ENCODE measurements at regions not wholly inside any gene's neighbourhood (a gene's known extent, or its start where the extent isn't known, plus 50 kb on each side); places are given as distances from the start of the nearest gene placed in this dataset.

DNA sequence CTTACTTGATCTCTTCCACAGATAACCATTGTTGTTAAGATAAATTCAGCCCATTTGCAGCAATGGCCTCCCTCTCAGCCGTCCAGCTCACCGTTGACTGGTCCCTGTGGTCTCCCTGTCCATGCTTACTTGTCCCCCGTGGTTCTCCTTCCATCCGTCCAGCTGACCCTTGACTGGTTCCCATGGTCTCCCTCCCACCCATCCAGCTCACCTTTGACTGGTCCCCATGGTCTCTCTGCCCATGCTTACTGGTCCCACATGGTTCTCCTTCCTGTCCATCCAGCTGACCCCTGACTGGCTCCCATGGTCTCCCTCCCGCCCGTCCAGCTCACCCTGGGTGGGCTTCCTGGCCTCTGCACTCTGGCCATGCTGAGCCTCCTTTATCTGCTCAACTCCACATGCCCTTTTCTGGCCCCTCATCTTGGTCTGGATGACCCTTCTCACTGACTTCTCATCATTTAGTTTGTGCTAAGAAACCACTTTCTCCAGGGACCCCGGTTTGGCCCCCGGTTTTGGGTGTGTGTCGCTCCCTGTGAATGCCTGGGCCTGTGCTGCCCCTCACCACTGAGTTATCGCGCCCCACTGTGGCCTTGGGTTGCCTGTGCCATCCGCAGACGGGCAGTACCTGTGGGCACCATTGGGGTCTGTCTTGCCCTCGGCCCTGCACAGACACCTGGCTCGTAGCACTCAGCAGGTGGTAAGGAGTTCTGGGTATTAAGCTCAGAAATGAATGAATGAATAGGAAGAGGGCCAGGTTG lies 146.4 kb downstream of the ERMARD start:
- no peak overlapping the region for H3K9ac ChIP-seq (ENCODE audit: insufficient read length, low read depth)
- DNase-seq (ENCODE audit: low read depth, low spot score) = no peak
- H3K4me3 ChIP-seq (ENCODE audit: insufficient read length, low read depth) = no peak overlapping the region
- no peaks in the 10 kb centered on the region for H3K36me3 ChIP-seq (ENCODE audit: insufficient read depth, insufficient read length, low read length)
- H3K9me3 ChIP-seq (ENCODE audit: insufficient read depth, low read length) = no peaks in the 10 kb centered on the region
- H3K4me1 ChIP-seq (ENCODE audit: insufficient read depth, insufficient read length) = no peaks in the 10 kb centered on the region
- TF ChIP-seq SUZ12 (IDR thresholded peaks at IDR 0.05; ENCODE audit: extremely low read depth, insufficient read depth, insufficient read length) (no peak), YY1 (IDR thresholded peaks at IDR 0.05; ENCODE audit: insufficient read depth, insufficient read length) (no peak), ZNF274 (IDR thresholded peaks at IDR 0.05; ENCODE audit: low read depth, low read length) (no peak)
- no peaks in the 10 kb centered on the region for H3K27me3 ChIP-seq (ENCODE audit: insufficient read depth, insufficient read length)

DNA sequence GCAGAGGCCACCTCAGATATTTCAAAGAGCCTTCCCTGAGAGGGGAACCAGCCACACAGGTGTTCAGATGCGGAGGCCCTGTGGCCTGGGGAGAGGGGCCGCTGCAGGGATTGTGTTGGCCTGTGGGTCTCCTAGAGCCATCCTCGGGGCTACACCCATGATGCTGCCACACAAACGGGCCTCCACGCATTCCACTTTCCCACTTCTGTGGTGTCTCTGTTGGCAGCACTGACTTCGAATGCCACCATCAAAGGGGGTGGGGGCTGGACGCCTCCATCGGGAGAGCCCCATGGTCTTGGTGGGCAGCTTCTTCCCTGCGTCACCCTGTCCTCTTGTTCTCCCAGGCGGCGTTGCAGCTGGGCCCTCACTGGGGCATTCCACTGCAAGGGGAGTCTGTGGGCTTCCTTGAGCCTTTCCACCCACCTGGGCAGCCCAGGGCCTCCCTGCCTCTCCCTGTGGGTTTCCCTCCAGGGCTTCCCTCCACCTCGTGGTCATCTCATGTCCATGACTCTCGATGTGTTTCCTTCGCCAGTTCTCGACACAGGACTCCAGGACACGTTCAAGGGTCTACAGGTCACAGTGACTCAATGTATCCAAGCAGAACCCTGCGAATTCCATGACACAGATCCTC lies 145.5 kb downstream of the ERMARD start:
- H3K4me1 ChIP-seq (ENCODE audit: insufficient read depth, insufficient read length) = no peaks in the 10 kb centered on the region
- H3K9me3 ChIP-seq (ENCODE audit: insufficient read depth, low read length) = no peaks in the 10 kb centered on the region
- H3K27me3 ChIP-seq (ENCODE audit: insufficient read depth, insufficient read length) = peaks cover 6% of the 10 kb centered on the region
- no peak for DNase-seq (ENCODE audit: low read depth, low spot score)
- no peak overlapping the region for H3K9ac ChIP-seq (ENCODE audit: insufficient read length, low read depth)
- no peak overlapping the region for H3K4me3 ChIP-seq (ENCODE audit: insufficient read length, low read depth)
- no peaks in the 10 kb centered on the region for H3K36me3 ChIP-seq (ENCODE audit: insufficient read depth, insufficient read length, low read length)
- TF ChIP-seq ZNF274 (IDR thresholded peaks at IDR 0.05; ENCODE audit: low read depth, low read length) (no peak), SUZ12 (IDR thresholded peaks at IDR 0.05; ENCODE audit: extremely low read depth, insufficient read depth, insufficient read length) (no peak), YY1 (IDR thresholded peaks at IDR 0.05; ENCODE audit: insufficient read depth, insufficient read length) (no peak)

DNA sequence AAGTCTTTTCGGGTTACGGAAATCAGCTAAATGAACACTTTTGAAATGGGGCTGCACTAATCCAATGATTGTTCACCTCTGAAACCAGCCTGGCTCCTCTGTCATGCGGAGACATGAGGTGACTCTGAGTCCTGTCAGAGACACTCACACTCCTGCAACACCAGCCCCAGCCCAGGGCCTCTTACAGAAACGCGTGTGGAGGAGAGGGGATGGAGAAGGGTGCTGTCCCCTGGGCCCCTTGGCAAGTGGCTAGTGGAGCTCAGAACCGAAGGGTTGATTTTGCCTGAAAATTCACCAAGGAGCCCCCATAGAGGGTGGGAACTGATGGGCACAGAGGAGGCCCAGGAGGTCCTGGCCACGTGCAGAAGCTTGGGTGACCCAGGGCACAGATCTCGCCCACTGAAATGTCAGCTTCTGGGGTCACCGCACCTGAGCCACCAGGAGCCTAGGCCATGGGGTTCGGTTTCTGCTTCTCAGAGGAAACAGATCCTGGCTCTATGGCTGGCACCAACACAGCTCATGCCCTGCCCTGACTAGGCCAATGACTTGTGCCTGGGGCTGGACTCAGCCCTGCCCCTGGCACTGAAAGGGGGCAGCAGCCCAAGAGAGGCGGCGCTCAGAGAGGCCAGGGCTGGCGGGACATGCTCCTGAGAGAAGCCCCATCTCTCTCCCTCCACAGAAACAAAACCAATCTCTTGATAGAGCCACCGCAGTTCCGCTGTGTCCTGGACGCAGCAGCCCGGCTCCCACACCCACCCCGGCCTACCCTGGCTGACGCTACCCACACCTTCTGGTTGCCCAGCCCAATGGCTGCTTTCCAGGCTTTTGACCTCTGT lies 144.7 kb downstream of the ERMARD start:
- no peaks in the 10 kb centered on the region for H3K9me3 ChIP-seq (ENCODE audit: insufficient read depth, low read length)
- H3K4me1 ChIP-seq (ENCODE audit: insufficient read depth, insufficient read length) = no peaks in the 10 kb centered on the region
- no peak overlapping the region for H3K9ac ChIP-seq (ENCODE audit: insufficient read length, low read depth)
- peaks cover 13% of the 10 kb centered on the region for H3K27me3 ChIP-seq (ENCODE audit: insufficient read depth, insufficient read length)
- DNase-seq (ENCODE audit: low read depth, low spot score) = no peak
- TF ChIP-seq SUZ12 (IDR thresholded peaks at IDR 0.05; ENCODE audit: extremely low read depth, insufficient read depth, insufficient read length) = no peak
- no peak for TF ChIP-seq ZNF274 (IDR thresholded peaks at IDR 0.05; ENCODE audit: low read depth, low read length)
- no peak for TF ChIP-seq YY1 (IDR thresholded peaks at IDR 0.05; ENCODE audit: insufficient read depth, insufficient read length)
- H3K36me3 ChIP-seq (ENCODE audit: insufficient read depth, insufficient read length, low read length) = no peaks in the 10 kb centered on the region
- no peak overlapping the region for H3K4me3 ChIP-seq (ENCODE audit: insufficient read length, low read depth)

DNA sequence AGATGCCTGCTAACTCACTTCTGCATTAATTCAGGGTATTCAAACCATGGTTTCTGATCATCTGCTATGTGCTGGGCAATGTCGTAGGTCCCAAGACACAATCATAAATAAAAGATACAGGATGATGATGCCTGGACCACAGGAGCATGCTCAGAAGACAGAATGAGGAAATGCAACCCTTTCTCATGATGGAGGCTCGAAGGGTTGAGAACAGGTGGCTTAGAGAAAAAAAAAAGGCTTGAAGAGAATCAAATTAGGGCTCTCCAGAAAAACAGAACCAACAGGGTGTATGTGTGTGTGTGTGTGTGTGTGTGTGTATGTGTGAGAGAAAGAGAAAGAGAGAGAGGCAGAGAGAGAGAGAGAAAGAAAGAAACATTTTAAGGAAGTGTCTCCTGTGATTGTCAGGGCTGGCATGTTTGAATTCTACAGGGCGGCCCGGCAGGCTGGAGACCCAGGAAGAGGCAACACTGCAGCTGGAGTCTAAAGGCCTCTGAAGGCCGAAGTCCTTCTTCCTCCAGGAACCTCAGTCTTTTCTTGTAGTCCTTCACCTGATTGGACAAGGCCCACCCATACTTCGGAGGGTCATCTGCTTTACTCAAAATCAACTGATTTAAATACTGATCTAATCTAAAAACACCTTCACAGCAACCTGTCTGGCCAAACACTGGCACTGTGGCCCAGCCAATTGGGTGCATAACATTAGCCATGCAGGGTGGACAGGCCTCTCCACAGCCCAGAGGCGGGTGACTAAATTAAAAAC lies 143.8 kb downstream of the ERMARD start:
- H3K9ac ChIP-seq (ENCODE audit: insufficient read length, low read depth) = no peak overlapping the region
- H3K36me3 ChIP-seq (ENCODE audit: insufficient read depth, insufficient read length, low read length) = no peaks in the 10 kb centered on the region
- H3K4me3 ChIP-seq (ENCODE audit: insufficient read length, low read depth) = no peak overlapping the region
- no peak for TF ChIP-seq YY1 (IDR thresholded peaks at IDR 0.05; ENCODE audit: insufficient read depth, insufficient read length)
- TF ChIP-seq SUZ12 (IDR thresholded peaks at IDR 0.05; ENCODE audit: extremely low read depth, insufficient read depth, insufficient read length) = no peak
- no peak for TF ChIP-seq ZNF274 (IDR thresholded peaks at IDR 0.05; ENCODE audit: low read depth, low read length)
- H3K9me3 ChIP-seq (ENCODE audit: insufficient read depth, low read length) = no peaks in the 10 kb centered on the region
- peaks cover 16% of the 10 kb centered on the region for H3K27me3 ChIP-seq (ENCODE audit: insufficient read depth, insufficient read length)
- no peaks in the 10 kb centered on the region for H3K4me1 ChIP-seq (ENCODE audit: insufficient read depth, insufficient read length)
- no peak for DNase-seq (ENCODE audit: low read depth, low spot score)

DNA sequence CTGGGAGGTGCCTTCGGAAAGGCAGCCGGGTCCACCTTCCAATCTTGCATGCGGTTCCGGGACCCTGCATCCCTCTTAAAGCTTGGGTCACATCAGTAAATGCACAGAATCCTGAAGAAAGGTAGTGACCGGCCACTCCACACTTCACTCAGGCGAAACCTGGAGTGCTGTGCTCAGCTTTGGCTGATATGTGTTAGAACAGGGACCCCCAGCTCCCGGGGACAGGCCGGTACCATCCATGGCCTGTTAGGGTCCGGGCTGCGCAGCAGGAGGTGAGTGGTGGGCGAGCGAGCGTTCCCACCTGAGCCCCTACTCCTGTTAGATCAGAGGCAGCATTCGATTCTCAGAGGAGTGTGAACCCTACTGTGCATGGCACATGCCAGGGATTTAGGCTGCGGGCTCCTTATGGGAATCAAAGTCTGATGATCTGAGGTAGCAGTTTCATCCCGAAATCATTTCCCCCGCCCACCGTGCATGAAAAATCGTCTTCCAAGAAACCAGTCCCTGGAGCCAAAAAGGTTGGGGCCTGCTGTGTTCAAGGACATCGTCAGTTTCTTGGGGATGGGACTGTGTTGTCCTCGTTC lies 143.0 kb downstream of the ERMARD start:
- no peaks in the 10 kb centered on the region for H3K4me1 ChIP-seq (ENCODE audit: insufficient read depth, insufficient read length)
- no peak for TF ChIP-seq YY1 (IDR thresholded peaks at IDR 0.05; ENCODE audit: insufficient read depth, insufficient read length)
- TF ChIP-seq SUZ12 (IDR thresholded peaks at IDR 0.05; ENCODE audit: extremely low read depth, insufficient read depth, insufficient read length) = no peak
- no peak for TF ChIP-seq ZNF274 (IDR thresholded peaks at IDR 0.05; ENCODE audit: low read depth, low read length)
- H3K9ac ChIP-seq (ENCODE audit: insufficient read length, low read depth) = no peak overlapping the region
- no peaks in the 10 kb centered on the region for H3K36me3 ChIP-seq (ENCODE audit: insufficient read depth, insufficient read length, low read length)
- no peak for DNase-seq (ENCODE audit: low read depth, low spot score)
- peaks cover 16% of the 10 kb centered on the region for H3K27me3 ChIP-seq (ENCODE audit: insufficient read depth, insufficient read length)
- no peaks in the 10 kb centered on the region for H3K9me3 ChIP-seq (ENCODE audit: insufficient read depth, low read length)
- H3K4me3 ChIP-seq (ENCODE audit: insufficient read length, low read depth) = no peak overlapping the region

DNA sequence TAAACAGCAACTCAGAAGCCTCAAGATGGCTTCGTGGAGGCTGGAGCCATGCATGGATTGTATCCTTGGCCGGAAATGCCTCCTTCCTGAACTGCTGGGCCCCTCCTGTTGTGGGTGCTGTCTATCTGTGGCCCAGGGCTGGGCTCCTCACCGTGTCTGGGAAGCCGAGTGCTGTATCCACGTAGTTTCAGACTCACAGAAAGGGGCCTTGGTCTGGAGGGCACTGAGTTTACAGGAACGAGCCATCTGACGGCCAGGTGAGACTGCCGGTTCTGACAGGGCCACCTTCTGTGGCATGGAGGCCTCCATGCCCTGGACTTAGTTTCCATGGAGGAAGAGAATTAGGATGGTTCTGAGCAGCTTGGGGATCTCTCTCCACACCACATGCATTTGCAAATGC lies 142.2 kb downstream of the ERMARD start:
- TF ChIP-seq ZNF274 (IDR thresholded peaks at IDR 0.05; ENCODE audit: low read depth, low read length) (no peak), SUZ12 (IDR thresholded peaks at IDR 0.05; ENCODE audit: extremely low read depth, insufficient read depth, insufficient read length) (no peak), YY1 (IDR thresholded peaks at IDR 0.05; ENCODE audit: insufficient read depth, insufficient read length) (no peak)

More for the DNA sequence above, 142.2 kb downstream of the ERMARD start:
- Histone ChIP-seq H3K9ac (ENCODE audit: insufficient read length, low read depth) (no peak overlapping the region), H3K36me3 (ENCODE audit: insufficient read depth, insufficient read length, low read length) (no peaks in the 10 kb centered on the region), H3K27me3 (ENCODE audit: insufficient read depth, insufficient read length) (peaks cover 16% of the 10 kb centered on the region), H3K4me3 (ENCODE audit: insufficient read length, low read depth) (no peak overlapping the region), H3K4me1 (ENCODE audit: insufficient read depth, insufficient read length) (no peaks in the 10 kb centered on the region), H3K9me3 (ENCODE audit: insufficient read depth, low read length) (no peaks in the 10 kb centered on the region)
- no peak for DNase-seq (ENCODE audit: low read depth, low spot score)

Data from NT2/D1 (cell line).